Anterior cingulate cortex (tissue), 58 donors: ENCODE measurements at regions not wholly inside any gene's neighbourhood (a gene's known extent, or its start where the extent isn't known, plus 50 kb on each side); places are given as distances from the start of the nearest gene placed in this dataset.

Experiments
- DNase-seq, 58 donors: peaks; one replicate each; lab custom pipeline; 2025; lab: John Stamatoyannopoulos, UW

DNA sequence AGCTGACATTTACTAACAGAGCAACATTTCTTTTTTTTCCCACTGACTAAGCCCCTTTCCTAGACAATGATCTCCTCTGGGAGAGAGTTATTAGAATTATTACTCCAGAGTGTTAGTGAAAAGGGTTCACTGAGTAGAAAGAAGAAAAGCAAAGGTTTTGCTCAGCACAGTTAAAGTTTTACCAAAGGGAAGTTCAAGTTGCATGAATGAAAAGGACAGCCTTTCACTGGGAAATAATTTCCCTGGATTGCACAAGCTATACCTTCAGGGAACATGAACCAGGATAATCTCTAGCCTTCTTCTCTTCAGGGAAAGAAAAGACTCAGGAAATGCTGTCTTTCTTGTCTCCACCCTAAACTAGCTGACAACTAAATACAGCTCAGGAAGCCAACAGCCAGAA lies 71.4 kb upstream of the ESRRG start:
- DNase-seq, result no peak

DNA sequence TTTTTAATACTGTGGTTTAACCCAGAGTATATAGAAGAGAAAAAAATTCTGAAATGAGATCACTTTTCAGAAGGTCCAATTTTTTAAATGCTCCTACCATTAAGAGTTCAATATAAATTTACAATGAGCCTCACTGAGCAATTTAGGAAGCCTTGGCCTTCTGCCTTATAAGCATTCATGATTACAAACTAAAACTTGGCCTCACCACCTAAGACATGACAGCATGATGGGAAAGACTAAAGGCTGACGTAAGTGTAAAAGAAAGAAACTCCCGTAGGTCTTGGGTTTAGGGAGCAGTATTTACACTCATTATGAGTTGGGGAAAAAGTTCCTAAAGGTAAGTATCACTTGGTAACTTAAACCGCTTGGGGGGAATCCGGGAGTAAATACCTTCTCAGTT lies 70.7 kb upstream of the ESRRG start:
- no peak for DNase-seq

DNA sequence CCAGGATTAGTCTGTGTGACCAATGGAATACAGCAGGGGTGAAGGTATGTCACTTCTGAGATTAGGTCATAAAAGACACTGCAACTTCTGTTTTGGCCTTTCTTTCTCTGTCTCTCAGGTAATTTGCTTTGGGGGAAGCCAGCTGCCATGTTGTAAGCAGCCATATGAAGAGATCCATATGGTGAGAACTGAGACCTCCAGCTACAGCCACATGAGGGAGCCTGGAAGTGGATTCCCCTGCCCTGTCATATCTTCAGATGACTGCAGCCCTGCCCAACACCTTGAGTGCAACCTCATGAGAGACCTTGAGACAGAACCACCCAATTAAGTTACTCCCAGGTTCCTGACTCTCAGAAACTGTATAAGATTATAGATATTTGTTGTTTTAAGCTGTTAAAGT lies 70.1 kb upstream of the ESRRG start:
- DNase-seq, result no peak

DNA sequence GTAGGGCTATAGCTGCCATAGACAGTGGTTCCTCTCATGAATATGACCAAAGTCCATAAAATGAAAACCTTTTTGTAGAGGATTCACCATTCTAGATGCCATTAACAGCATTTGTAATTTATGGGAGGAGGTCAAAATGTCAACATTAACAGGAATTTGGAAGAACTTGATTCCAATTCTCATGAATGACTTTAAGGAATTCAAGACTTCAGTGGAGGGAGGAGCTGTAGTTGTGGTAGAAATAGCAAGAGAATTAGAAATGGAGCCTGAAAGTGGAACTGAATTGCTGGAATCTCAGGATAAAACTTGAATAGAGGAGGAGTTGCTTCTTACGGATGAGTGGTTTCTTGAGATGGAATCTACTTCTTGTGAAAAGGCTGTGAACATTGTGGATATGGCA lies 65.4 kb upstream of the ESRRG start:
- no peak for DNase-seq

DNA sequence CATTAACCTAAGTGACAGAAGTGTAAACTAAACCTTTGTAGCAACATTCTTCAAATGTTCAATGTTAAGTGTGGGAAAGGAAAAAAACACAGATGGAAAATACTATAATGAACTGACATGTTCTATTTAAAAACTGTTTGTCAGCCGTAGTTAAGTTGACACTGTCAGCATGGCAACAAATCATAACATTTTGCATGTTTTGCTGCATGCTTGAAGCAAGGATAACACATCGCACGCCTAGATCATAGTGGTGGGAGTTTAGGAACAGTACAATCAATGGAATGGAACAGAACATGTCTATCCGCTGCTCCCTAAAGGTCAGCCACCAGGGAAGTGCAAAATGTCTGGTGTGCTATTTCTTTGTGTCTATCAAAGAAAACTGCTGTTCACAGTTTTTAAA lies 62.5 kb upstream of the ESRRG start:
- no peak for DNase-seq

DNA sequence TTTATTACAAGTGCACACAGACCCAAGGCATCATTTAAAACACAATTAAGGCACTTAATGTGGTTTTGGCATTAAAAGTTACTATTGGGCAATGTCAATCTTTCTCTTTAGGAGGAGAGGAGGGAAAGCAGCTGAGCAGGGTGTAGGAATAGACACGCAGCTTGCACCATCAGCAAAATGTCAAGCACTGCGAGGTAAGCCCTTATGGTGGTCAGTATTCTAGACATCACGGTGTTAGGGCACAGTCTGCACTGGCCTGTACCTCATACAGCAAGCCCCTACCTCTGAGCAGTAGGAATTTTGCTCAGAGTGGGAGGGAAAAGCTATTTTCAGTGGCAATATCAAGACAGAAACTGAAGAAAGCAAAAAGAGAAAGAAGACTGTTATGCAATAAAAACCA lies 62.0 kb upstream of the ESRRG start:
- no peak for DNase-seq

DNA sequence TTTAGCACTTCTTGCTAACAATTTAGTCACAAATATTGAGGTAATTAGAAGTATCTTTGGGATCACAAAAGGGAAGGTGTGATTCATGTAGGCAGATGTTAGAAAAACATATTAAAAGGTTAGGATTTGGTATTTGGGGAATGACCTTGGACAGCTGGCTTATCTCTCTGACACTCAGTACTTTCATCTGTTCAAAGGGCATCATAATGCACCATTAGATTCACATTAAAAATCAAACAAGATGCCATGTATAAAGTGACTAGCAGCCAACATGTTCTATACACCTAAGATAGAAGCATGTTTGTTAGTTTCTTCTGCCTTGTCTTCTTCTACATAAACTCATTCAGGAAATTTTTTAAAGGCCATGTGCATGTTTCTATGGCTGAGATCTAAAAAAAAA lies 56.5 kb upstream of the ESRRG start:
- DNase-seq, result no peak

DNA sequence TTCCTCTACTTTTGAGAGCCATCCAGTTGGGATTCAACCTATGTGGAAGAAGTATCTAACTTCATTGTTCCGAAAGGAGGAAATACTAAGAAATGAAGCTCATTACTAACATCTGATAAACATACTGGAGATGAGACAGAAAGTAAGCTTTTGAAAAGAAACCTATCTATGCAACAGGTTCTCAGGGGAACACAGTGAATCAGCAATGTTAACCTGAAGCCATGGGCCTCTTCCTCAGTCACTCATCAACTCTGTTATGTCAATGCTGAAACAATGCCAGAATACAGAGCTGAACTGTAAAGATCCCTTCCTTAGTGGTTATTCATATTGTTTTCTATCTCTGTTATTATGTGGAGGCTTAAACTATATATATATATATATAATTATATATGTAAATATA lies 55.5 kb upstream of the ESRRG start:
- no peak for DNase-seq

DNA sequence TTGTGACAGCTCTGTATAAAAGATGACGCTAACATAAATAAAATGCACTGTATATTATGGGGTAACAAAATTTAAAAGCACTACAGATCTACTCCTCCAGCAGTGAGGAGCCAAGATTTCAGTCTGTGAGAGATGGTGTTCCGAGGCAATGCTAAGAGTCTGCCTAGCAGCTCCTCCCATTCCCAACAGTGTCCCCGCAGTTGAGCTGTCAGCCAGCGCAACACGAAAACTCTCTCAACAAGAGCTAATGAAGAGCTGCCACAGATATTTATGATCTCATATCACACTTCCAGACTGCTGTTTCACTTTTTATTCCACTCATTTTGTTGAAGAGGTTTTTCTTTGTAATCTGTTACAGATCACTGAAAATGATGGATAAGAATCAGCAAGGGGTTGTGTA lies 53.9 kb upstream of the ESRRG start:
- no peak for DNase-seq
